Vagina (tissue), 2 donors: ENCODE measurements at regions not wholly inside any gene's neighbourhood (a gene's known extent, or its start where the extent isn't known, plus 50 kb on each side); places are given as distances from the start of the nearest gene placed in this dataset.

Experiments
- CTCF ChIP-seq, 3 experiments: fragments of 450-650 bp in 2 of 3; fragments of 200-600 bp in 1 of 3; sonication (generic) in 1 of 3; IDR thresholded peaks; one replicate each; pipeline ENCODE4 v1.5.1; 2017 to 2019; ENCODE audit warnings: antibody characterized with exemption in 3 of 3, mild to moderate bottlenecking in 2 of 3, moderate library complexity in 2 of 3
- POLR2AphosphoS5 ChIP-seq, 2 donors: sonication (generic); formaldehyde crosslinking; IDR thresholded peaks; one replicate each; pipeline ENCODE4 v1.9.0; 2017; ENCODE audit warnings: antibody characterized with exemption in 2 of 2, mild to moderate bottlenecking in 2 of 2, low read depth in 1 of 2; ENCODE audit not compliant: insufficient read depth in 1 of 2

- TF ChIP-seq CTCF (IDR thresholded peaks at IDR 0.05) (no peak), POLR2AphosphoS5 (IDR thresholded peaks at IDR 0.05; ENCODE audit: insufficient read depth in 1 of 2, low read depth in 1 of 2) (no peak)
Measured at GRCh38 chr10:36263871-36264270, 621.8 kb upstream of the FZD8 start.
